ENCODE measurements at regions not wholly inside any gene's neighbourhood (a gene's known extent, or its start where the extent isn't known, plus 50 kb on each side); places are given as distances from the start of the nearest gene placed in this dataset.

DNA sequence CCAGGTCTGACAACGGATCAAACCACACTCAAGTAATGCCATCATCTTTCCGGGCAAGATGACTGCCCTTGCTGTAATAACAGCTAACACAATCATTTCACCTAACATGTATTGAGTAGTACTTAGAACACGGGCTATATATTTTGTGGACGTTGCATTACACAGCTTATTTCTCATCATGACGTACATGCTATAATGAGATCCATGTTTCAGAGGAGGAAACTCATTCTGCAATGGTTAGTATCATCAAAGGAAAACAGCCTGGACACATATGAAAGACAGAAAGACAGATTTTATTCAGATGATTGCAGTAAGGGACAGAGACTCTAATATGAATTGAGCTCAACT is 446.7 kb downstream of the HS3ST3B1 start:
- no peak overlapping the region for H3K4me3 ChIP-seq (ENCODE audit: low read depth, low read length)
- TF ChIP-seq, protein P1, sequence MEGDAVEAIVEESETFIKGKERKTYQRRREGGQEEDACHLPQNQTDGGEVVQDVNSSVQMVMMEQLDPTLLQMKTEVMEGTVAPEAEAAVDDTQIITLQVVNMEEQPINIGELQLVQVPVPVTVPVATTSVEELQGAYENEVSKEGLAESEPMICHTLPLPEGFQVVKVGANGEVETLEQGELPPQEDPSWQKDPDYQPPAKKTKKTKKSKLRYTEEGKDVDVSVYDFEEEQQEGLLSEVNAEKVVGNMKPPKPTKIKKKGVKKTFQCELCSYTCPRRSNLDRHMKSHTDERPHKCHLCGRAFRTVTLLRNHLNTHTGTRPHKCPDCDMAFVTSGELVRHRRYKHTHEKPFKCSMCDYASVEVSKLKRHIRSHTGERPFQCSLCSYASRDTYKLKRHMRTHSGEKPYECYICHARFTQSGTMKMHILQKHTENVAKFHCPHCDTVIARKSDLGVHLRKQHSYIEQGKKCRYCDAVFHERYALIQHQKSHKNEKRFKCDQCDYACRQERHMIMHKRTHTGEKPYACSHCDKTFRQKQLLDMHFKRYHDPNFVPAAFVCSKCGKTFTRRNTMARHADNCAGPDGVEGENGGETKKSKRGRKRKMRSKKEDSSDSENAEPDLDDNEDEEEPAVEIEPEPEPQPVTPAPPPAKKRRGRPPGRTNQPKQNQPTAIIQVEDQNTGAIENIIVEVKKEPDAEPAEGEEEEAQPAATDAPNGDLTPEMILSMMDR (IDR thresholded peaks at IDR 0.05; ENCODE audit: low read depth, low read length) = no peak

DNA sequence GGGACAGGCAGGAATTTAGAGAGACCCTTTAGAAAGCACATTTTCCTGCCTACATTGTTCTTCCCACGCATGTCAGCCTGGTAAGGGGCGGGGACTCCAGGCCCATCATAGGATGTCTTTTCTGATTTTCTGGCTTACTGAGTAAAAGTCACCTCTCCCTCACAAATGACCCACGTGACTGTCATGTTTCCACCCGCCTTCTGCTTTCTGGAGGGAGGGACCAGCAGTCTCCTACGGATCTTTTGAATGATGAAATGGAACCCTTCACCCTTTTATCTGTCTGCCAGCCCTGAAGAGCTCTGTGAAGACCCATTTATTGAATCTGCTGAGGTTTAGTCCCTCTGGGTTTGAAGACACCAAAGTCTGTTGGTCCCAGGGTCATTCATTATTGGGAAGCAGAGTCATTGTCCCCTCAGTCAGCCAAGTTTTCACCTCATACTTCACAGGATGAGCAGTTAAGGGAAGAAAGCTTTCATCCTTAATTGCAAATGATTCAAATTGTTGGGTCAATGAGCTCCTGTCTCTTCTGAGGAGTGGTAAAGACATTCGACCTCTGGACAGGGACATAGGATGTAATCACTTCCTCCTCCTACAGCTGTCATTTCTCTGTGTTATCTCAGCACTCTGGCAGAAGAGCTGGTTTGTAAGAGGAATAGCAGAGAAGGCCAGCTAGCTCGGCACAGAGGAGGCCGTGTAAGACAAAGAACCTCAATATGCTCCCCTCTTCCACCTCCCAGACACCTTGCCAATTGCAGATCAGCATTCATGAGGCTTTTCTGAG is 446.1 kb downstream of the HS3ST3B1 start:
- H3K4me3 ChIP-seq (ENCODE audit: low read depth, low read length) = no peak overlapping the region
- TF ChIP-seq, protein P1 (IDR thresholded peaks at IDR 0.05; ENCODE audit: low read depth, low read length) = no peak

DNA sequence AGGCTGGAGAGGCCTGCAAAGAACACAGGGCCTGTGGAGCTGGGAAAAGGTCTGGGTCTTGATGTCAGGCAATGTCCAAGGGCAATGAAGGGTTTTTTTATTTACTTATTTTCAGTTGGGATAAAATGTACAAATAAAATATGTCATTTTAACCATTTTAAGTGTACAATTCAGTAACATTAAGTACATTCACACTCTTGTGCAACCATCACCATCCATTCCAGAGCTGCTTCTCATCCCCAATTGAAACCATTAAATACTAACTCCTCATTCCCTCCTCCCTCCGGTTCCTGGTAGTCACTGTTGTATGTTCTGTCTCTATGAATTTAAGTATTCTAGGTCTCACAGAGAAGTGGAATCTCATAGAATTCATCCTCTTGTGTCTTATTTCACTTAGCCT is 444.7 kb downstream of the HS3ST3B1 start:
- H3K4me3 ChIP-seq (ENCODE audit: low read depth, low read length) = no peak overlapping the region
- TF ChIP-seq, protein P1 (IDR thresholded peaks at IDR 0.05; ENCODE audit: low read depth, low read length) = no peak

DNA sequence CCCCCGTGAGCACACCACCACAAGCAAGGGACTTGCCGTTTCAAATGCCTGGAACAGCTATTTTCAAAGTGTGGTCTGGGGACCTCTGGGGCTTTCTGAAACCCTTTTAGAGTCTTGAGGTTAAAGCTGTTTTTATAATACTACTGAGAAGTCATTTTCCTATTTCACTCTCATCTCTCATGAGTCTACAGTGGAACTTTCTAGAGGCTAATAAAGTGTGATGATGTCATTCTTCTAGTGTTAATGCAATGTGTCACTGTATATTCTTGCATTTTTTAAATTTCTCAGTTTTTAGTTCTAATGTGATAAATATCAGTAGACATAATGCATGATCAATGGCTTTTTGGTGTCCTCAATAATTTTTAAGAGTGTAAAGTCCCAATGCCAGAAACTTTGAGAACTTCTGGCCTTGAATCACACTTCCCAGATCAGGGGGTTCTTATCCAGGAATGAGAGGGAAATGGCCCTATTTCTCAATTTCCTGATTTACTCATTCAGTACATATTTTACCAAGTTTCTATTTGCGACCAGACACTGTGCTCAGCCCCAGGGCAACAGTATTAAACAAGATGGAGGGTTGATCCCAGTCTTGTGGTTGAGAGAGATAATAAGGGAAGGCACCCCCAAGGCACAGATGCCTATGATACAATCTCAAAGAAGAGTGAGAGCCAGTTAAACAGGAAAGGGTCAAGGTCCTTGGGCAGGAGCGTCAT is 444.0 kb downstream of the HS3ST3B1 start:
- H3K4me3 ChIP-seq (ENCODE audit: low read depth, low read length) = no peak overlapping the region
- TF ChIP-seq, protein P1 (IDR thresholded peaks at IDR 0.05; ENCODE audit: low read depth, low read length) = no peak

DNA sequence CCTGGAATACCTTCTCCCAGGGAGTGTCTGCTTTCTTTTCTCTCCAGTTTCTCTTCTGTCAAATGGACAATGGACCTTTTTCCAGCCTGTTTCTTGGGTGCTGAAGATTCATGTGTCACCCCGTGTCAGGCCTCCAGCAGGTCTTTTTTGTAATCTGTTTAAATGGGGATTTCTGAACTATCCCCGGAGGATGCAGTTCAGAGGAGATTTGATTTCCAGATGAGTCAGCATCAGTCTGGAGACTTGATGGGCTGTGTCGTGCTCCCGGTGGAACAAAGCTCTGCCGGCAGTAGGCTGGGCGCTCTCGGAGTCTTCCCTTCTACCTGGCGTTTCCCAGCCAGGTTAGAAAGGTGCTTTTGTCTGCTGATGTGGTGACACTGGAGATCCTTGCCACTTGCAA is 440.6 kb downstream of the HS3ST3B1 start:
- H3K4me3 ChIP-seq (ENCODE audit: low read depth, low read length) = no peak overlapping the region
- TF ChIP-seq, protein P1 (IDR thresholded peaks at IDR 0.05; ENCODE audit: low read depth, low read length) = no peak

DNA sequence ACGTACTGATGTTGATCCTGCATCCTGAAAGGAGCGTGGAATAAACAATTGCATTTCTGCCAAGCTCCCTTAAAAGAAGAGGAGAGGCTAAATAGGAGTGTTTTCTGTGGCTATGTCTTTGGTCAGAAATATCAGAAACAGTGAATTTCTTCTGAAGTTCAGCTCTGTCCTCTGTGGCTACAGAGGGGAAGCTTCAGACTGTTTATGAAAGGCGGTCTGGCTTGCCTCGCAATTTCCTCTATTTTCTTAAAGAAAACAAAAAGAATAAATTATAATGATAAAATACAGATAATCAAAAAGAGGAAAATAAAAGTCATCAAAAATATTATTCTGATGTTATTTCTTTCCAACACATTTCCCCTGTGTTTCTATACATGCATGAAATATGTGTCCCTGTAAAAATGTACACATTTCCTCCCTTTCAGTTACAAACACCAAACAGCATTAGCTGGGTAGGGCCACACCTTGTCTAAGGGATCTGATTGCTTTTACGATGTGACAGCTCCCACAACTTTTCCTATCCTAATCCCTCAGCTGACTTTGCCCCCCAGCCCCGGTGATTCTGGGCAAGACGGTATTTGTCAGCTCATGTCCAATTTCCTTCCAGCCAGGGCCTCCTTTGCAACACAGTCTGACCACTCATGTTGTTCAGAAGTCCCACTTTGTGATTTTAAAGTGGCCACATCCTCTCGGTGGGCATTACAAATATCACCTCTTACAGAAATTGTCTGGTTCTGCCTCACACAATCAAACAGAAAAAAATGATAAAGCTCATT is 439.0 kb downstream of the HS3ST3B1 start:
- no peak overlapping the region for H3K4me3 ChIP-seq (ENCODE audit: low read depth, low read length)
- TF ChIP-seq, protein P1 (IDR thresholded peaks at IDR 0.05; ENCODE audit: low read depth, low read length) = no peak

DNA sequence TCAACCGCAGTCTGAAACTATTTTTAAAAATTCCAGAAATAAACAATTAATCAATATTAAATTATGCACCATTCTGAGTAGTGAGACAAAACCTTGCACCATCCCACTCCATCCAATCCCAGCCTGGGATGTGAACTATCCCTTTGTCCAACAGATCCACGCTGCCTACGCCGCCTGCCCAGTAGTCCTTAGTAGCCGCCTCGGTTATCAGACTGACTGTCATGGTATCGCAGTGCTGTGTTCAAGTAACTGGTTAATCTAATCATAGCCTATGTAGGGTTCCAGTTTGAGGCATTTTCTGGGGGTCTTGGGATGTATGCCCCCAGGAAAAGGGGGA is 437.7 kb downstream of the HS3ST3B1 start:
- TF ChIP-seq, protein P1 (IDR thresholded peaks at IDR 0.05; ENCODE audit: low read depth, low read length) = no peak
- H3K4me3 ChIP-seq (ENCODE audit: low read depth, low read length) = no peak overlapping the region
